NK-92 treated with Interleukin-12 subunit alpha and Interleukin-12 subunit beta, amount 100 ng/mL, for 24 hours (cell line): ENCODE measurements at regions not wholly inside any gene's neighbourhood (a gene's known extent, or its start where the extent isn't known, plus 50 kb on each side); places are given as distances from the start of the nearest gene placed in this dataset.

ENCODE experiments used
- DNase-seq: peaks from one replicate; lab custom pipeline; 2025; lab: John Stamatoyannopoulos, UW

DNA sequence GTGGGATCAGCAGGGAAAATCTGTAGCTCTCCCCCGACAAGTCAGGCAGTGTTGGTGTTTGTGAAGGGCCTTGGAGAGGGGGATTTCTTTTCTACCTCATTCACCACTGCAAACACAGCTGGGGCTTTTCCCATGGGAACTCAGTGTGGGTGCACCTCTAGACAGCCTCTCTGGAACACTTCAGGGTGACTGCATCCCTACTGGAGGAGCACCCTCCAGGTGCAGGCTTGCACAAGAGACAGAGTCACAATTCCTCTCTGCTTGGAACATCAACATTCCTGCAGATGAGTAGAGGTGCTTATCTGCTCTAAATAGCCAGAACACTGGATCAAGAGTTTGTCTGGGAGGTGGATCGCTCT lies 72.7 kb upstream of the AKAP13 start:
- no peak for DNase-seq

DNA sequence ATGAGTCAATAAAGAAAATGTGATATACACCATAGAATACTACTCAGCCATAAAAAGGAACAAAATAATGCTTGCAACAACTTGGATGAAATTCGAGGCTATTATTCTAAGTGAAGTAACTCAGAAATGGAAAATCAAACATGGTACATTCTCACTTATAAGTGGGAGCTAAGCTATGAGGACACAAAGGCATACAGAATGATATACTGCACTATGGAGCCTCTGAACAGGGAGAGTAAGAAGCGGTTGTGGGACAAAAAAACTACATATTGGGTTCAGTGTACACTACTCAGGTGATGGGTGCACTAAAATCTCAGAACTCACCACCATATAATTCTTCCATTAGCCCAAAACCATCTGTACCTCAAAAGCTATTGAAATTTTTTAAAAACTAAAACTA lies 68.8 kb upstream of the AKAP13 start:
- DNase-seq, result no peak

- DNase-seq, result peak; percentile 50
Measured at GRCh38 chr15:85312486-85312885, 67.9 kb upstream of the AKAP13 start.

DNA sequence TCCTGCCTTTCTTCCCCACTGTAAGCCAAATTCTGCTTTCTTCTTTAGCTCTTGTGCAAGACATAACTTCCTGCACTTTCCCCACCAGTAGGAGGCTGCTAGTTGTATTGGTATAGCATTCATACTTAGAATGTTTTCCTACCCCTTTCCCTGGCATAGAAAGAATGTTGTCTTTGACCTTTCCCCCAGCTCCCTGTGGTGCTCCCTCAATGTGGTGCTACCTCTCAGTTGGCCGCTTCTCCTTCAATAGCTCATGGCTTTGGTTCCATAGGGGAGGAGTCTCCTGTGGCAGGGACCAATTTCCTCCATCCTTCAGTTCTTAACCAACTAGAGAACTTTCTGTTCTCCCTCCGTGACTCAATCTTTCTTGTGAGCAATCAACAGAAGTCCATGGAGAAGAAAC lies 67.5 kb upstream of the AKAP13 start:
- DNase-seq, result no peak

DNA sequence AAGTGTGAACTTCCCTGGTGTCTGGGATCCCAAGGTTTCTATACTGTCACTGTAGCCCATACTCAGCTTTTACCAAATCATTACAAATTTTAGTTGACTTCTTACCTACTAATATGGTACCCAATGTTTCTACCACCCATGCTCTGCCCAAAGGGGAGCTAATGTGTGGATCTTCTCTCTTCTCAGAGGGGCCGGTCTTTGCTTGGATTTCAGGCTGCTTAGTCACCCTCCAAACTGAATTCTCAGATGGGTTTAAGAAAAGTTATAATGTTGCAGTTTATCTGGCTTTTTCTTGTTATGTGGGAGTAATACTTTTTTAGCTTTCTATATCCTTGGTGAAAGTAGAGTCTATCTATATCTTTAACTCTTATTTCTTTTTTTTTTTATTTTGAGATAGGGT lies 67.1 kb upstream of the AKAP13 start:
- DNase-seq, result no peak

DNA sequence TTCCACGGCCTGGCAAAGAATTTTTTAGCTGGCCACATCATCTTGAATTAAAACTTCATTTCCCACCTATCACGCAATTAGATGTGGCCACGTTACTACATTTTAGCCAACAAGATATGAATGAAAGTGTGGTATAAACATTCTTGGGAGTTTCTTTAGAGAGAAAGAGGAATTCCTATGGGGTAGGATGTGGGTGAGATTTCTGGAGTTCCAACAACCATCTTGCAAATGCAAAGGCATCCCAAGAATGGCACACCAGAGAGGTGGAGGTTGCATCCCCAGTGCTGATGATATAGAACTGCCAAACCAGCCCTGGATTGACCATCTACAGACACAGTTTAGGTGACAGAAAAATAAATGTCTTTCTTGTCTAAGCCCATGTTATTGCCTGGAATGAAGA lies 66.3 kb upstream of the AKAP13 start:
- DNase-seq, result no peak

DNA sequence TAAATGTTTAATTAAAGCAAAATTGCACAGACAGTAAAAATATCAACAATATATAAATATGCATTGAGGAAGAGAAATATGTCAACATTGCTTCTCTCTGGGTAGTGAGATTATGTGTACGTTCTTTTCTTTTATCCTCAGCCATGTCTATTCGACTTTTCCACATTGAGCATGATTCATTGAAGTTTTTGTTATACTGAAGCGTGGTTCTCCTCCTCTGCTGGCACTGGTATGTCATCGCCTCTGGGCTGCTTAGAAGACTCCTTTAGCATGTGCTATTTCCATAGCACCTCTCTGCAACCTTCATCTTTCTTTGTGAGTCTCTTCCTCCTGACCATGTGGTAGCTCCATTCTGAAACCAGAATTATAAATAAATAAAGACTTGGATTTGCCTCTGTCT lies 65.8 kb upstream of the AKAP13 start:
- DNase-seq, result no peak

- no peak for DNase-seq
Measured at GRCh38 chr15:85316244-85316934, 64.0 kb upstream of the AKAP13 start.

GRCh38 chr15:85318048-85318731 lies 62.2 kb upstream of the AKAP13 start:
- peak; percentile 57 for DNase-seq

DNA sequence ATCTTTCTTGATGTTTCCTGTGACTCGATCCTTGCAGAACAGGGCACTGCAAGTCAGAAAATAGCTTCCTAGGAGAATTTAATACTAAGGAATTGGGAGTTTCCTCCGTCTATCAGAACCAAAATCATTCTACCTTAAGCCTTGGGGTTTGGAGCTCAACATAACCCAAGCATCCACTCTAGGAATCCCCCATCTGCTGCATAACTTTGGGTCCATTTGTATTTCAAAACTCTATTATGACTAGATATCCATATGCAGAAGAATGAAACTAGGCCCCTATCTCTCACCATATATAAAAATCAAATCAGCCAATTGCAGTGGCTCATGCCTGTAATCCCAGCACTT lies 61.7 kb upstream of the AKAP13 start:
- no peak for DNase-seq

DNA sequence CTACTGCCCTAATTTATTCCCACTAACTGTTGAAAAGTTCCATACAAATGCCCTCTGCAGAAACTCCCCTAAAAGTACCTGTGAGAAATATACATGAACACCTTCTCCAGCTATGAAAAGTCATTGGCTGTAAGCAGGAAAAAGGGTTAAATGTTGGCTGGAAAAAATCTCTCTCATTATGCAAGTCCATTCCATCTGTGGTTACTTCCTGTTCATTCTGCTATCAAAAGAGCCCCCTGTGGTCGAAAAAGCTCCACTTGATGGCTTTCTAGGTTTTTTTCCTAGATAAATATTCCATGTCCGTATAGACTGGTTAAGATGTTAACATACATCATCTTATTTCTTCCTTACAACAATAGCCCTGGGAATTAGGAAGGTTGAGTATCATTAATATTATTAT lies 56.2 kb upstream of the AKAP13 start:
- no peak for DNase-seq

DNA sequence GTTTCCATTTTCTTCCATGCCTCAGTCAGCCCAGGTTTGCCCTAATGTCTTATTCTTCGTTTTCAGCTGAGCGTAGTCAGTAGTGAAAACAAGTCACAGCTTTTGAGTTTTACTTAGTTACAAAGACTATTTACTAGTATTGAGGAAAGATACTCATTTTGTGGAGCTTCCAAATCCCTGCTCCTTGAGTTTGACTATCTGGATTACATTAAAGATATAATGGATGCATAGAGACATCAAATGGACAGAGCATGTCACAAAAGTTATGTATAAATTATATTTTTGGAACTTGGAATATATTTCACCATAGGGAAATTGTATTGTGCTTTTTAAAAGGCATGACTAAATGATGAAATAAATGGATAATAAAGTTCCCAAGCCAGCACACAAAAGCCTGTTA lies 54.6 kb upstream of the AKAP13 start:
- DNase-seq, result no peak

- no peak for DNase-seq
Measured at GRCh38 chr15:85326291-85326690, 54.1 kb upstream of the AKAP13 start.

DNA sequence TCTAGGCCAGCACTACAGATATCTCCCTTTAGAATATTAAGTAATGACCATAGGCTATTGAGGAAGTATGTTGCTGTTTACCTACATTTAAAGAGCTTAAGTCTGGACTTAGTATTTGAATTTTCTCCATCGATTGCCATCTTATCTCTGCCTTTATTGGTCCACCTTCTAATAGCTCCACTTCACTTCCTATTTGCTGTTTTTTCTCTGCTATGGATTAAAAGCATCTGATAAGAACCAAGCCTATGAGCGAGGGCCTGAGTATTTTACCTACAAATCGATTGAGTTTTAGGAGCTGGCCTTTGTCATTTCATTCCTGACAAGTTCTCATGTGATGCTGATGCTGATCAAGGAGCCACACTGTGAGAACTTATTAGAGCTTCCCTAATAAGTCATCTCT lies 52.6 kb upstream of the AKAP13 start:
- DNase-seq, result no peak

GRCh38 chr15:85329561-85330422 lies 50.6 kb upstream of the AKAP13 start:
- peak; percentile 30 for DNase-seq
